ENCODE measurements at regions not wholly inside any gene's neighbourhood (a gene's known extent, or its start where the extent isn't known, plus 50 kb on each side); places are given as distances from the start of the nearest gene placed in this dataset.
"Not testable (repeated sequence)": the region's sequence is repeated elsewhere in the genome, so short reads cannot be mapped to it uniquely, and the experiment has no call there.

DNA sequence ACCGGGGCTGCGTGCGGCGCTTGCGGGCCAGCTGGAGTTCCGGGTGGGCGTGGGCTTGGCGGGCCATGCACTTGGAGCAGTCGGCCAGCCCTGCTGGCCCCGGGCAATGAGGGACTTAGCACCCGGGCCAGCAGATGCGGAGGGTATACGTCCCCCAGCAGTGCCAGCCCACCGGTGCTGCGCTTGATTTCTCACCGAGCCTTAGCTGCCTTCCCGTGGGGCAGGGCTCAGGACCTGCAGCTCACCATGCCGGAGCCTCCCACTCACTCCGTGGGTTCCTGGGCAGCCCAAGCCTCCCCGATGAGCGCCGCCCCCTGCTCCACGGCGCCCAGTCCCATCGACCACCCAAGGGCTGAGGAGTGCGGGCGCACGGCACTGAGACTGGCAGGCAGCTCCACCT, 51.4 kb upstream of the INPP4B start:
- H3K36me3 ChIP-seq (ENCODE audit: control insufficient read depth in 2 of 2, insufficient read depth in 2 of 2, low read length in 1 of 2); DNase-seq (ENCODE audit: low read depth, low spot score); ATAC-seq; H3K4me3 ChIP-seq; H3K27me3 ChIP-seq (replicated peaks in 1 of 2; ENCODE audit: control insufficient read depth in 2 of 2, insufficient read depth in 2 of 2, low read length in 1 of 2); CTCF ChIA-PET; H3K9ac ChIP-seq (ENCODE audit: control insufficient read depth, insufficient read depth, low read length); FAIRE-seq; POLR2A ChIA-PET; H3K79me2 ChIP-seq (ENCODE audit: control insufficient read depth, insufficient read depth, low read length); H2AFZ ChIP-seq (ENCODE audit: control insufficient read depth, low read depth, low read length); intact Hi-C loops (cut with micrococcal nuclease; ENCODE audit: unreplicated experiment); RAD21 ChIA-PET (ENCODE audit: unreplicated experiment); BruUV-seq (replicated peaks); H3K4me2 ChIP-seq (ENCODE audit: control insufficient read depth, insufficient read depth); SMC1A ChIA-PET (ENCODE audit: uncharacterized antibody, unreplicated experiment); in situ Hi-C loops (cut with MboI); H3K27ac ChIP-seq (ENCODE audit: control insufficient read depth, insufficient read depth); H3K9me3 ChIP-seq (replicated peaks; ENCODE audit: control insufficient read depth, insufficient read depth, low read length); H4K20me1 ChIP-seq (ENCODE audit: control insufficient read depth, insufficient read depth); H3K4me1 ChIP-seq (ENCODE audit: control insufficient read depth, insufficient read depth, low read length): not testable (repeated sequence)
- WGBS (ENCODE audit: insufficient coverage, insufficient replicate concordance, low lambda C conversion rate, missing lambda C conversion rate): 46% methylated on average over 21 of the region's 28 CpGs

DNA sequence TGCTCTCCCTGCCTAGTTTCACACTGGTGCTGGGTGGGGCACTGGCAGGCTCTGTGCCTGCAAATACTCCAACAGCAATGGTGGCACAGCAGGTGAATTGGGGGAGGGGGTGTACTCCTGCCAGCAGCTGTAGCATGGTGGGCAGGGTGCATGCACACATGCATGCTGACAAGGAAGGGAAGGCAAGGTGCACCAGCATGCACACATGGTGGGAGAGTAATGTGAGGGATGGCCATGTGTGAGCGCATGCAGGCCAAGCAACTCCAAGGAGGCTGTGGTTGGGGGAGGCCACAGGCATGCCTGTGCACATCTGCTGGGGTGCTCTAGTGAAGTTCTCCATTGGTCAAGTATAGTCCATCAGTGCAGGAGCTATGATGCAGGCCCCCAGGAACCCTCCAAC, 54.5 kb upstream of the INPP4B start:
- no TSS peak for BruUV-seq (replicated peaks)
- Histone ChIP-seq H3K27me3 (replicated peaks in 1 of 2; ENCODE audit: control insufficient read depth in 2 of 2, insufficient read depth in 2 of 2, low read length in 1 of 2) (no peaks in the 10 kb centered on the region), H2AFZ (ENCODE audit: control insufficient read depth, low read depth, low read length) (no peak overlapping the region), H3K4me3 (no peak overlapping the region), H3K4me2 (ENCODE audit: control insufficient read depth, insufficient read depth) (no peak overlapping the region), H3K4me1 (ENCODE audit: control insufficient read depth, insufficient read depth, low read length) (no peaks in the 10 kb centered on the region), H3K79me2 (ENCODE audit: control insufficient read depth, insufficient read depth, low read length) (no peaks in the 10 kb centered on the region), H3K36me3 (ENCODE audit: control insufficient read depth in 2 of 2, insufficient read depth in 2 of 2, low read length in 1 of 2) (no peaks in the 10 kb centered on the region), H3K9me3 (replicated peaks; ENCODE audit: control insufficient read depth, insufficient read depth, low read length) (no peaks in the 10 kb centered on the region), H3K9ac (ENCODE audit: control insufficient read depth, insufficient read depth, low read length) (no peak overlapping the region), H3K27ac (ENCODE audit: control insufficient read depth, insufficient read depth) (no peak overlapping the region), H4K20me1 (ENCODE audit: control insufficient read depth, insufficient read depth) (no peaks in the 10 kb centered on the region)
- DNase-seq (ENCODE audit: low read depth, low spot score) (no peak), ATAC-seq (no peak), FAIRE-seq (no peak)
- intact Hi-C loops (cut with micrococcal nuclease; ENCODE audit: unreplicated experiment) (no loop called here), in situ Hi-C loops (cut with MboI) (no loop called here)
- CTCF ChIA-PET: no interaction called here
- POLR2A ChIA-PET: no interaction called here
- RAD21 ChIA-PET (ENCODE audit: unreplicated experiment): no interaction called here
- SMC1A ChIA-PET (ENCODE audit: uncharacterized antibody, unreplicated experiment): no interaction called here
- WGBS (ENCODE audit: insufficient coverage, insufficient replicate concordance, low lambda C conversion rate, missing lambda C conversion rate): 100% methylated on average over 1 of the region's 1 CpG
- no peak for TF ChIP-seq HDGF (IDR thresholded peaks at IDR 0.05)
- TF ChIP-seq YY1 (IDR thresholded peaks at IDR 0.05; ENCODE audit: low read depth, low read length): no peak
- TF ChIP-seq RUNX3 (IDR thresholded peaks at IDR 0.05; ENCODE audit: low read length): no peak
- no peak for TF ChIP-seq KAT2A (conservative IDR thresholded peaks at IDR 0.05; ENCODE audit: control insufficient read depth, low read depth, low read length)
- no peak for TF ChIP-seq JUND (IDR thresholded peaks at IDR 0.05; ENCODE audit: low read depth, low read length)
- TF ChIP-seq MTA2 (IDR thresholded peaks at IDR 0.05; ENCODE audit: low read depth): no peak
- no peak for TF ChIP-seq ZNF207 (IDR thresholded peaks at IDR 0.05; ENCODE audit: borderline replicate concordance)
- TF ChIP-seq, protein P1, sequence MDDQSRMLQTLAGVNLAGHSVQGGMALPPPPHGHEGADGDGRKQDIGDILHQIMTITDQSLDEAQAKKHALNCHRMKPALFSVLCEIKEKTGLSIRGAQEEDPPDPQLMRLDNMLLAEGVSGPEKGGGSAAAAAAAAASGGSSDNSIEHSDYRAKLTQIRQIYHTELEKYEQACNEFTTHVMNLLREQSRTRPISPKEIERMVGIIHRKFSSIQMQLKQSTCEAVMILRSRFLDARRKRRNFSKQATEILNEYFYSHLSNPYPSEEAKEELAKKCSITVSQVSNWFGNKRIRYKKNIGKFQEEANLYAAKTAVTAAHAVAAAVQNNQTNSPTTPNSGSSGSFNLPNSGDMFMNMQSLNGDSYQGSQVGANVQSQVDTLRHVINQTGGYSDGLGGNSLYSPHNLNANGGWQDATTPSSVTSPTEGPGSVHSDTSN (IDR thresholded peaks at IDR 0.05; ENCODE audit: insufficient replicate concordance, low read depth, low read length): no peak
- TF ChIP-seq KDM1A (IDR thresholded peaks at IDR 0.05; ENCODE audit: borderline replicate concordance): no peak
